SK-N-SH (cell line): ENCODE measurements at regions not wholly inside any gene's neighbourhood (a gene's known extent, or its start where the extent isn't known, plus 50 kb on each side); places are given as distances from the start of the nearest gene placed in this dataset.
"Not testable (repeated sequence)": the region's sequence is repeated elsewhere in the genome, so short reads cannot be mapped to it uniquely, and the experiment has no call there.

Experiments
- CTCF ChIA-PET: fragments of 300-600, 350-600 bp; formaldehyde crosslinking; extraction: SDS; loops from one replicate; lab custom pipeline; 2021; lab: Yijun Ruan, JAX
- POLR2A ChIA-PET: fragments of 350-600 bp; sonication (Branson Sonifier 250); formaldehyde crosslinking; extraction: SDS; loops from one replicate; lab custom pipeline; 2020; ENCODE audit warnings: antibody characterized with exemption, inconsistent platforms; lab: Yijun Ruan, JAX
- DNase-seq: peaks from one replicate; pipeline ENCODE4 v3.0.0; 2012
- H2AFZ ChIP-seq: fragments of 200-600 bp; sonication (generic); 2 replicates; pipeline ENCODE4 v1.8.1; 2016; ENCODE audit warnings: antibody characterized with exemption, mild to moderate bottlenecking, low read depth
- H3F3A ChIP-seq: fragments of 200-600 bp; sonication (generic); replicated peaks from 2 replicates; pipeline ENCODE3; 2016; ENCODE audit warnings: antibody characterized with exemption, mild to moderate bottlenecking; ENCODE audit not compliant: insufficient read depth
- H3K27ac ChIP-seq, 2 experiments: fragments of 200-500 bp in 1 of 2; fragments of 200-600 bp in 1 of 2; sonication (Bioruptor generic) in 1 of 2; sonication (generic), shearing (Covaris generic) in 1 of 2; 2 replicates each; pipeline versions ENCODE4 v1.5.1 to v1.6.1; 2014 to 2016; ENCODE audit warnings: low read depth in 2 of 2, inconsistent platforms in 1 of 2, low read length in 1 of 2, mild to moderate bottlenecking in 1 of 2, mixed read lengths in 1 of 2
- H3K27me3 ChIP-seq: fragments of 200-600 bp; sonication (generic), shearing (Covaris generic); 2 replicates; pipeline ENCODE4 v1.6.1; 2016; ENCODE audit warnings: mixed run types; ENCODE audit not compliant: insufficient read depth
- H3K36me3 ChIP-seq, 2 experiments: fragments of 200-500 bp in 1 of 2; fragments of 200-600 bp in 1 of 2; sonication (Bioruptor generic) in 1 of 2; sonication (generic) in 1 of 2; replicated peaks in 1 of 2; 2 replicates each; pipeline versions ENCODE3 to v1.5.1; 2014 to 2016; ENCODE audit warnings: low read length in 1 of 2, mild to moderate bottlenecking in 1 of 2; ENCODE audit not compliant: insufficient read depth in 2 of 2, control insufficient read depth in 1 of 2
- H3K4me1 ChIP-seq, 2 experiments: fragments of 200-500 bp in 1 of 2; fragments of 200-600 bp in 1 of 2; sonication (Bioruptor generic) in 1 of 2; sonication (generic), shearing (Covaris generic) in 1 of 2; 2 replicates each; pipeline versions ENCODE4 v1.5.1 to v1.6.1; 2014 to 2016; ENCODE audit warnings: low read depth in 1 of 2, low read length in 1 of 2, mixed run types in 1 of 2; ENCODE audit not compliant: insufficient read depth in 2 of 2, control insufficient read depth in 1 of 2
- H3K4me2 ChIP-seq: fragments of 200-600 bp; sonication (generic), shearing (Covaris generic); 2 replicates; pipeline ENCODE4 v1.6.1; 2017; ENCODE audit warnings: mixed run types
- H3K4me3 ChIP-seq, 2 experiments: fragments of 200-500 bp in 1 of 2; fragments of 200-600 bp in 1 of 2; sonication (Bioruptor generic) in 1 of 2; sonication (generic), shearing (Covaris generic) in 1 of 2; 2 replicates each; pipeline versions ENCODE4 v1.5.1 to v1.8.1; 2014 to 2016; ENCODE audit warnings: low read depth in 2 of 2, inconsistent platforms in 1 of 2, low read length in 1 of 2, mild to moderate bottlenecking in 1 of 2, mixed read lengths in 1 of 2, moderate library complexity in 1 of 2
- H3K79me2 ChIP-seq: fragments of 200-600 bp; sonication (generic); 2 replicates; pipeline ENCODE4 v1.8.1; 2017; ENCODE audit warnings: mild to moderate bottlenecking; ENCODE audit not compliant: insufficient read depth
- H3K9ac ChIP-seq: fragments of 200-600 bp; sonication (generic); 2 replicates; pipeline ENCODE4 v1.6.1; 2017; ENCODE audit warnings: mixed run types
- H3K9me2 ChIP-seq: fragments of 200-600 bp; sonication (generic); 2 replicates; pipeline ENCODE4 v1.6.1; 2017; ENCODE audit warnings: mixed run types
- H3K9me3 ChIP-seq: fragments of 200-600 bp; sonication (generic); 2 replicates; pipeline ENCODE4 v1.6.1; 2017; ENCODE audit warnings: mixed run types, mild to moderate bottlenecking, moderate library complexity
- H4K20me1 ChIP-seq: fragments of 200-600 bp; sonication (generic); 2 replicates; pipeline ENCODE4 v1.6.1; 2017; ENCODE audit warnings: mild to moderate bottlenecking, mixed run types; ENCODE audit not compliant: insufficient read depth
- CHD2 ChIP-seq: fragments of 150-350 bp; IDR thresholded peaks from 2 replicates; pipeline ENCODE4 v1.6.1; 2018; ENCODE audit warnings: low read length; ENCODE audit not compliant: partially characterized antibody
- CTCF ChIP-seq: fragments of 200-600 bp; sonication (generic); IDR thresholded peaks from 2 replicates; pipeline ENCODE4 v1.6.1; 2017; ENCODE audit warnings: antibody characterized with exemption, mild to moderate bottlenecking, moderate library complexity
- ELF1 ChIP-seq: IDR thresholded peaks from 2 replicates; pipeline ENCODE4 v1.4.0; 2012
- EP300 ChIP-seq, 2 experiments: IDR thresholded peaks; 2 replicates each; pipeline versions ENCODE4 v1.4.0 to v1.6.1; 2012; ENCODE audit warnings: borderline replicate concordance in 1 of 2, low read depth in 1 of 2, low read length in 1 of 2
- FOXJ3 ChIP-seq: sonication (generic); formaldehyde crosslinking; IDR thresholded peaks from 2 replicates; pipeline ENCODE4 v1.5.1; 2020; ENCODE audit warnings: mild to moderate bottlenecking, missing genetic modification reagents
- FOXM1 ChIP-seq: IDR thresholded peaks from 2 replicates; pipeline ENCODE4 v1.4.0; 2012; ENCODE audit warnings: low read depth, mild to moderate bottlenecking
- GABPA ChIP-seq: IDR thresholded peaks from 2 replicates; pipeline ENCODE4 v1.4.0; 2012; ENCODE audit warnings: low read depth, mild to moderate bottlenecking
- GATA2 ChIP-seq: sonication (generic); formaldehyde crosslinking; IDR thresholded peaks from 2 replicates; pipeline ENCODE4 v1.5.0; 2020; ENCODE audit warnings: mild to moderate bottlenecking, missing genetic modification reagents
- JUND ChIP-seq: IDR thresholded peaks from 2 replicates; pipeline ENCODE4 v1.4.0; 2012
- MAX ChIP-seq: IDR thresholded peaks from 2 replicates; pipeline ENCODE4 v1.4.0; 2012; ENCODE audit warnings: low read depth
- NFIC ChIP-seq: IDR thresholded peaks from 2 replicates; pipeline ENCODE4 v1.4.0; 2012; ENCODE audit warnings: borderline replicate concordance
- NRF1 ChIP-seq: IDR thresholded peaks from 2 replicates; pipeline ENCODE4 v1.6.1; 2012; ENCODE audit warnings: low read depth, mild to moderate bottlenecking, low read length
- PBX3 ChIP-seq: IDR thresholded peaks from 2 replicates; pipeline ENCODE4; 2012
- RFX5 ChIP-seq: IDR thresholded peaks from 2 replicates; pipeline ENCODE4 v1.6.1; 2012; ENCODE audit warnings: mild to moderate bottlenecking, improper control_type of control experiment, low read length
- SMC3 ChIP-seq: IDR thresholded peaks from 2 replicates; pipeline ENCODE4 v1.6.1; 2012; ENCODE audit warnings: low read depth, low read length, improper control_type of control experiment
- TCF12 ChIP-seq: IDR thresholded peaks from 2 replicates; pipeline ENCODE4 v1.4.0; 2012
- TEAD4 ChIP-seq: IDR thresholded peaks from 2 replicates; pipeline ENCODE4 v1.4.0; 2012; ENCODE audit warnings: mild to moderate bottlenecking, borderline replicate concordance; ENCODE audit not compliant: insufficient read depth
- USF1 ChIP-seq: IDR thresholded peaks from 2 replicates; pipeline ENCODE4 v1.4.0; 2012; ENCODE audit warnings: low read depth, borderline replicate concordance
- YY1 ChIP-seq: IDR thresholded peaks from 2 replicates; pipeline ENCODE4 v1.4.0; 2012; ENCODE audit warnings: low read depth, mild to moderate bottlenecking
- ZBTB33 ChIP-seq: IDR thresholded peaks from 2 replicates; pipeline ENCODE4 v1.4.0; 2012; ENCODE audit warnings: low read depth, borderline replicate concordance
- WGBS: methylation state at CpG from one replicate; pipeline ENCODE4 v1.1.6; 2017; ENCODE audit warnings: low lambda C conversion rate; 5-methylcytosine and 5-hydroxymethylcytosine counted together

- no peak for TF ChIP-seq FOXJ3 (CRISPR knock-in tag)
- TF ChIP-seq CTCF, result no peak
- TF ChIP-seq JUND, result peak; percentile 88
- no peak for TF ChIP-seq GATA2
- no peak for TF ChIP-seq RFX5
- no peak for TF ChIP-seq SMC3
- TF ChIP-seq EP300 (IDR thresholded peaks at IDR 0.05; ENCODE audit: borderline replicate concordance in 1 of 2, low read depth in 1 of 2, low read length in 1 of 2), result peak; percentile 60 to 98; a peak in 3 of 4 replicates
- TF ChIP-seq CHD2, result no peak
- TF ChIP-seq NRF1, result no peak
- TF ChIP-seq MAX, result no peak
- 0 out of 2 replicates have a peak, but pooled peaks have one; percentile 6 for TF ChIP-seq ELF1
- TF ChIP-seq FOXM1, result peak; percentile 80
- peak; percentile 66; the same call in 1 of the 2 replicates for TF ChIP-seq NFIC
- peak; percentile 94 for TF ChIP-seq TEAD4
- no peak for TF ChIP-seq USF1
- peak; percentile 87 for TF ChIP-seq PBX3
- TF ChIP-seq ZBTB33, result peak; percentile 66
- TF ChIP-seq YY1, result no peak; the same call in 1 of the 2 replicates
- TF ChIP-seq GABPA, result no peak
- peak; percentile 89 for TF ChIP-seq TCF12
- TF ChIP-seq, all 33 proteins: peak for 13
Measured at GRCh38 chr20:53773792-53774401, 180.3 kb upstream of the ZNF217 start (continued).

- H2AFZ ChIP-seq, H3K27me3 ChIP-seq, DNase-seq, CTCF ChIA-PET, H3K36me3 ChIP-seq, H4K20me1 ChIP-seq, H3K9me2 ChIP-seq, H3K9me3 ChIP-seq, H3K79me2 ChIP-seq, H3K4me3 ChIP-seq: not testable (repeated sequence)
- peaks cover 30% of the 10 kb centered on the region for H3F3A ChIP-seq
- H3K9ac ChIP-seq, result peak overlapping the region; percentile 88
- 64% methylated on average over 10 of the region's 10 CpGs for WGBS
- H3K4me1 ChIP-seq, result peaks cover 0 to 20% of the 10 kb centered on the region in 2 experiments; a peak in 1 of 4 replicates
- POLR2A ChIA-PET, result interaction anchor here (0.7 kb wide), 1 partner anchor 22 kb away, joined by 3 read pairs; no protein-coding TSS in a partner anchor
- H3K27ac ChIP-seq, result peak overlapping the region; percentile 2 to 100; a peak in 3 of 4 replicates
- H3K4me2 ChIP-seq, result peak overlapping the region; percentile 50
Measured at GRCh38 chr20:53773066-53773791, 179.6 kb upstream of the ZNF217 start.
